Limb (tissue), 2 donors: ENCODE measurements at regions not wholly inside any gene's neighbourhood (a gene's known extent, or its start where the extent isn't known, plus 50 kb on each side); places are given as distances from the start of the nearest gene placed in this dataset.

ENCODE experiments used
- DNase-seq, 2 donors: peaks; one replicate each; pipeline ENCODE4 v3.0.0-alpha.2; 2016; ENCODE audit errors: extremely low spot score in 2 of 2

GRCh38 chr2:146094185-146094584, 1574.3 kb upstream of the ZEB2 start:
- DNase-seq = no peak

DNA sequence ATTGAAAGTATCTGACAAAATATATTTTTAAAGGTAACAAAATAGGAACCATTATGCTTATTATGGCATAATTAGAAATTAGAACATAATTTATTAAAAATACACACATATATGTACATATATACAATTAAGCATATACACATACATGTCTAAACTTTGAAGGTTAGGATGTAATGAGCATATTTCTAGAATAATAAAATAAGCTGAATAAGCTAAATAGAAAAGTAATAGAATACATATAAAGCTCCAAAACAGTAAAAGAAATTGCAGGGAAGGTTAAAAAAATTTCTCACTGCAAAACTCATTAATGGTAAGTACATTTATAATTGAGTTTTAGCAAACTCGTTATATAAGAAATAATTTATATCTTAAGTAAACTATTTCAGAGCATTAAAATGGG, 1561.5 kb upstream of the ZEB2 start:
- DNase-seq = no peak

GRCh38 chr2:146080925-146081324, 1561.0 kb upstream of the ZEB2 start:
- no peak for DNase-seq

DNA sequence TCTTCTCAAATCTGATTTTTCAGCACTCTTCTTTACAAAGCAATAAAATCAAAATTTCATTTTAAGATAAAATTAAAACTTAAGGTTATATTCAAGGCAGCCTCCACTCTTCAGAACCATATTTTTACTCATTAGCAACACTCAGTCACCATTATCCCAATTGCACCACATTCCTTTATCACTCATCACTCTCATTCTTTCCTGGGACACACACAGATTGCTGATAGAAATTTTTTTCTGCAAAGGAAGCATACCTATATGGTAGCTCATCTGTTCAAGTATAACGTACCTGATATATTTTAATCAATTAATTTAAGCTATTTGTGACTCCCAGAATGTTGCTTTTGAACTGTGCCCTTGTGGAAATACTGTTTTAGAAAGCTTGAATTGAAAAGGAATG, 1559.3 kb upstream of the ZEB2 start:
- no peak for DNase-seq

- DNase-seq = no peak
These were observed 1557.2 kb upstream of the ZEB2 start for GRCh38 chr2:146077156-146077555.

- no peak for DNase-seq
These were observed 1548.1 kb upstream of the ZEB2 start for GRCh38 chr2:146068051-146068450.

GRCh38 chr2:146048141-146048540, 1528.2 kb upstream of the ZEB2 start:
- DNase-seq = no peak

DNA sequence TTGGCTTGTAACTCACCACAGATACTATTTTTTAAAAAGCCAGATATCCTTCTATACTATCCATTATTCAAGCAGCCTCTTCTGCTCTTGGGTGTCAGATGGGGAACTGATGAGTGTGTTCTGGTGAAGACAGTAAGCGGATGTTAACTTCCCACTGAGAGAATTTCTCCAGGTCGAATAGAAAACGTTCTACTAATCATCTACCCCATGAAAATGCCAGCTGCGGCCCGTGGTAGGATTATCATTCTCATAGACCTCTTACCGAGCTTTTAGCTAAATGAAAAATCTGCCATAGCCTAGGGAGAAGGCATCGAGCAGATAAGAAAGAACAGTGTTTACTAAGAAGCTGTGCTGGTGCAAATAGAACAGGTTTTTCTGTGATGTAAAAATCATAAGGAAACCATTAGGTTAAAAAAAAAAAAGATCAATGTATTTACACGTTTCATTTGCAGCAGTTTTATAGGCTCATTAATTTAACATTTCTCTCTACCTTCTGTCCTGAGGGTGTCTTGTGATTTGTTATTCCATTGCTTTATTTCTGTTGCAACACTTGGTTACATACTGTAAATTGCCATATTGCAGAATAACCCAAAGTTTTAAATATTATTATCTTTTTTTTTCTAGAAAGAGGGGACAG, 1521.5 kb upstream of the ZEB2 start:
- DNase-seq = peak in 1 of 2 donors; percentile 26

DNA sequence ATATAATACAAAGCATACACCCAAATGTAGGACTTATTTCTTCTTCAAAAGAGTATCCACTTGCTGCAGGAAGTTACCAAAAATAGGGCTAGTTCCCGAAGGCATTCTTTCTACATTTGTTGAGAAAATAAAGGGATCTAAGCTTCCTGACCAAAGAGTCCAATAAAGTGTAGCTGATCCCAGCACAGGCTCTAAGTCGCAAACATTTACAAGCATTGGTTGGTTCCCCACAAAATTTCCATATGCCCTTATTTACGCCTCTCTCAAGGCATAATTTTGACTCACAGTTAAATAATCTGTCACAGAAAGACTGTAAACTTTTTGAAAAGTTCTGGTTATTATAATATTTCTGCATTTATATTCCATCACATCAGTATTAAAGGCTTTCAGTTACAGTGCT, 1520.1 kb upstream of the ZEB2 start:
- DNase-seq = no peak

- DNase-seq = no peak
These were observed 1518.1 kb upstream of the ZEB2 start for GRCh38 chr2:146038014-146038413.

DNA sequence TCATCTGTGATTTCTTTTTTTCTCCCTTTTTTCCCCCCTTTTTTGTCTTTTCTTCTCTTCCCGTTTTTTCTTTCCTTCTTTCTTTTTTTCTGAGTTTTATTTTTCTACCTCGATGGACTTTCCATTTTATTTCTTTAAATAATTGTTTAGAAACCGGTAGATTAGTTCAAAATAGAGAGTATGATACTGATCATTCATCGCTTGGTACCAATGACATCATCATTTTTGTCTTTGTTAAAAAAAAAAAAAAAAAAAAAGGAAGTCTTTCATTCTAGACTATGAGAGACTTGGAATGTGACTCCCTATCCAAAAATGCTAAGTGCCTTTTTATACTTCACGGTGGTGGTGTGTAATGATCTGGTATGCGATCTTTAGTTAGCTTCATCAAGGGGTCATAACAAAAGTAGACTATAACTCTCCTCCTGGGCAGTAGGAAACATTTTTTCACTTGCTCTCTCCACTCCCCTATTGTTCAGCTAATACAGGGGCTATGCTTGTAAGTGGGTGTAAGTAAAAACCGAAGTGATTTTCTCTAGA, 1517.5 kb upstream of the ZEB2 start:
- DNase-seq = no peak

DNA sequence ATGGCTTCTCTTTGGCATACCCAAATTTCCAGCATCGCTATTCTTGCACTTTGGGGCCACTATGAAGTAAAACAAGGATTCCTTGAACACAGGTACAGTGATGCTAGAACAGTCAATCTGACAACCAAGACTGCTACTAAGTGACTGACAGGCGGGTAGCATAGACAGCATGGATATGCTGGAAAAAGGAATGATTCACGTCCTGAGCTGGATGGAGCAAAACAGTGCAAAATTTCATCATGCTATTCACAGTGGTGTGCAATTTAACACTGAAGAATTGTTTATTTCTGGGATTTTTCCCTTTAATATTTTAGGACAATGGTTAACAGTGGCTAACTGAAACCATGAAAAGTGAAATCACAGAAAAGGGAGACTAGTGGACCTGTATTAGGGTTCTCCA, 1511.2 kb upstream of the ZEB2 start:
- DNase-seq = no peak

DNA sequence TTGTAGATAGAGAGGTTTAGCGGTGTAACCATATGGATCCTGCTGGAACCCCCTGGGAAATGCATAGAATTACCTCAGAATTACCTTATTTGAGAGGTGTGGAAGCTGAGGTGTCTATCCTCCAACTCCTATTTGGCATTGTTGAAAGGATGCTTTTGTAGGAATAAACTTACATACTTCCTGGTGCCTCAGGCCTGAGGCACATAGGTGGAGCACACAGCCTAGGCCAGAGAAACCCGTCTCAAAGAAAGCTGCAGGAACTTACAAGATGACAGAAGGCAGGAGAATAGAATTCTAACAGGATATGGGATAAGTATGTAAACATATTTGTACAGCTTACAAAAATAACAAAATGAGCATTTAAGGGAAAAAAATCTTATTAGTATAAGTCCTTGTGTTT, 1507.2 kb upstream of the ZEB2 start:
- DNase-seq = no peak

DNA sequence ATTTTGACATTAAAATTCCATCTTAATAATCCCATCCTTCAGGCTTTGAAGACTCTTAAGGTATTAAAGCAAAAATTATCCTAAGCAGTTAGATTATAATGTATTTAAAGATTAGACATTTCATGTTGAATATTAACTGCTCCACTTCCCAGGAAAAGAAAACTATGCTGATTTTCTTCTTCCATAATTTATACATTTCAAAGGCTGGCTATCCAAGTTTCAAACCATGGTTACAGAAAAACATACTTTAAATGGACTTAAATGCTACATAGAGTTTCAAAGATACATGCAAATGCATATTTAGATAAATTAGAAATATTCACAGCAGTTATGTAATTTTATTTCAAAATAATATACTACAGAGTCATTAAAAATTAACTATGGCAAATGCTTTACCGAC, 1505.6 kb upstream of the ZEB2 start:
- no peak for DNase-seq

DNA sequence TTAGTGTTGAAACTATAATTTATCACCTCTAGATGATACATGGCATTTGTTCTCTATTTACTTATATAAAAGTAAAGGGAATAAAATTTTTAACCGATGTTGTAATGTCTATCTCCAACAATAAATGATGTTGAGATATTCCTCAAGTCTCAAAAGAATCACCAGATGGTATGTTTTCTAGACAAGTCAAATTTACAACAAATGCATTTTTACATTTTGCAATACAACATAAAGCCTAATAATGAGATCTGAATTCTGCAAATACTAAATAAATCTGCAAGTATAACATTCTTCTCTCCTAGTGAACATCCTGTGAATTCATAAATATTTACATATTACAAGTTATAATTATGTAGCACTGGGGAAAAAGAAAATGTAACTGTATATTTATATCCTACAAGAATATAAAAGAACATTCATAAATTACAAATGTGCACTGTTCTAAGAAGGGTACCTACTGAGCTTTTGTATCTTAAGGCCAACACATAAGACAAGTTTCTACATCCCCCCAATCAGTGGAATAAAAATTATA, 1504.4 kb upstream of the ZEB2 start:
- no peak for DNase-seq

- no peak for DNase-seq
These were observed 1484.5 kb upstream of the ZEB2 start for GRCh38 chr2:146004462-146004861.

DNA sequence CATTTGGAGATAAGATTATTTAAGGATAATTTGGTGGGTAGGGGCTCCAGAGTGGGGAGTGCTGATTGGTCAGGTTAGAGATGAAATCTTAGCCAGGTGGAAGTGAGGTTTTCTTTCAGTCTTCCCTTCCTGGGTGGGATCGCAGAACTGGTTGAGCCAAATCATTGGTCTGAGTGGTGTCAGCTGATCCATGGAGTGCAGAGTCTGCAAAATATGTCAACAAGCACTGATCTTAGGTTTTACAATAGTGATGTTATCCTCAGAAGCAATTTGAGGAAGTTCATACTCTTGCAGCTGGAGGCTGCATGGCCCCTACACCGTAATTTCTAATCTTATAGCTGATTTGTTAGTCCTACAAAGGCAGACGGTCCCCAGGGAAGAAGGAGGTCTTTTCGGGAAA, 1483.4 kb upstream of the ZEB2 start:
- DNase-seq = no peak

GRCh38 chr2:145994910-145995309, 1475.0 kb upstream of the ZEB2 start:
- DNase-seq = no peak

- no peak for DNase-seq
These were observed 1472.7 kb upstream of the ZEB2 start for GRCh38 chr2:145992572-145992971.

DNA sequence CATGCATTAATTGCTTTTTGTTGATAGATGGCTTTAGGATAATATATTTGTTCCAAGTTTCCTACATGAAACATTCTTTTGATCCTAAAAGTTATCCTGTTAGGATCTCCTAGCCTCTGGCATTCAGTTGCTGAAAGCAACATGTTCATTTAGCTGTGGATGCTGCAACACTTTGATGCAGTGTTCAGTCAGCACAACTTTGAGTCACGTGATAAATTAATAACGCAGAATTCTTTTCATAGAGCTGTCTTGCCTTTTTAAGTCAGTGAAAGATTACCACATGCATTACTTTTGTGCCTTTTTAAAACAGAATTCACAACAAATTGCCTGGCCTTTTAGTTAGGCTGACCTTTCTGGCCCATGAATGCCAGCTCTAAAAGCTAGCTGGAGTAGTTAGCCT, 1467.9 kb upstream of the ZEB2 start:
- no peak for DNase-seq

DNA sequence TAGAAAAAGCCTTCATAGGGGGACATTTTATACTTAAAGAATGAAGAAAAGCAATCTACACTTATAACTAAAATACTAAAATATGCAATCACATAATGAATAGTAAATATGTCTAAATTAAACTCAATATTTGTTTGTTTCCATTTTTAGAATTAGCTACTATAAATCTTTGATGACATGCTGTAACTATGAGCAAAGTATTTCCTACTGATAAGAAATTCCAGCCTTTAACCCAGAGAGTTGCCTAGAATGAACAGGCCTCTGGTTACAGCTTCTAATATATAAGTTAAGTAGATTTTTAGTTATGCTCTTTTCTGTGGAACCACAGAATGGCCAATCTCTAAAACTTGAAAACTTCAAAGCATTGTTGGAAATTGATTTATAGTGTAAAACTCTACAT, 1465.6 kb upstream of the ZEB2 start:
- no peak for DNase-seq

- no peak for DNase-seq
These were observed 1464.7 kb upstream of the ZEB2 start for GRCh38 chr2:145984580-145984979.

- no peak for DNase-seq
These were observed 1460.4 kb upstream of the ZEB2 start for GRCh38 chr2:145980318-145980717.

GRCh38 chr2:145975406-145975805, 1455.5 kb upstream of the ZEB2 start:
- no peak for DNase-seq
